Natural killer cell treated with Interleukin-12 subunit alpha and Interleukin-12 subunit beta and Interleukin-15 and Interleukin-18, amount 100 ng/mL, for 72 hours (primary cell): ENCODE measurements at regions not wholly inside any gene's neighbourhood (a gene's known extent, or its start where the extent isn't known, plus 50 kb on each side); places are given as distances from the start of the nearest gene placed in this dataset.

Source experiments
- ATAC-seq, 2 donors: fragments of 150-1000 bp; cut with Tn5 transposase in 1 of 2; sonication (Bioruptor Pico), chemical (Tn5 transposase) in 1 of 2; 2 replicates each; pipeline ENCODE4 v1.10.0; 2021
- DNase-seq: peaks from one replicate; pipeline ENCODE4 v3.0.0; 2022; ENCODE audit warnings: low spot score
- H3K27ac Mint-ChIP-seq, 2 donors: 1 replicate in 1 of 2; 2 replicates in 1 of 2; pipeline ENCODE4 v1.8.0; 2022; ENCODE audit warnings: mixed read lengths in 2 of 2, mild to moderate bottlenecking in 1 of 2, moderate library complexity in 1 of 2
- H3K27me3 Mint-ChIP-seq, 2 donors: 1 replicate in 1 of 2; 2 replicates in 1 of 2; pipeline ENCODE4 v1.8.0; 2022; ENCODE audit warnings: mixed read lengths in 2 of 2
- H3K36me3 Mint-ChIP-seq: one replicate; pipeline ENCODE4 v1.8.0; 2022; ENCODE audit warnings: mixed read lengths
- H3K4me1 Mint-ChIP-seq, 2 donors: 1 replicate in 1 of 2; 2 replicates in 1 of 2; pipeline ENCODE4 v1.8.0; 2022; ENCODE audit warnings: low read depth in 2 of 2, mixed read lengths in 2 of 2, mild to moderate bottlenecking in 1 of 2
- H3K4me3 Mint-ChIP-seq: one replicate; pipeline ENCODE4 v1.8.0; 2022; ENCODE audit warnings: mixed read lengths
- H3K9me3 Mint-ChIP-seq: 2 replicates; pipeline ENCODE4 v1.8.0; 2022; ENCODE audit warnings: mixed read lengths

DNA sequence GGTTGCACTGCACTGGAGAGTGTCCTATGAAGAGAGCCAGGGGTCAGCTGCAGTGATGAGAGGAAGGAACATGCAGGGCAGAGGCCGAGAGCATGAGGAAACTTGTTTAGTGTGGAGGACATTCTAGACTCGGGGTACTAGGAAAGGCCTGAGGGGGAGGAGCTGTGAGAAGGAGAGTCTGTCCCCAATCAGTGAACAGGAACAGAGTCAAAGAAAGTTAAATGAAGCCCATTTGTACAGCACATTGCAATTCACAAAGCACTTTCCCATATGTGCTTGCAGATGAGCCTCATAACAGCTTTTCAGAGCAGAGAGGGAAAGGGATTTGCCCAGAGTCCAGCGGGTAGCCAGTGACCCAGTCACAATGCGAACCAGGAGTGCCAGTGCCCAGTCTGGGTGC is 83.4 kb downstream of the NAV1 start:
- Mint-ChIP-seq H3K4me3 (no peak overlapping the region), H3K36me3 (no peaks in the 10 kb centered on the region), H3K27me3 (peaks cover 0 to 5% of the 10 kb centered on the region in 2 donors), H3K9me3 (no peaks in the 10 kb centered on the region), H3K27ac (no peak overlapping the region), H3K4me1 (no peaks in the 10 kb centered on the region)
- ATAC-seq (no peak), DNase-seq (no peak)

GRCh38 chr1:201622824-201623223 is 83.9 kb downstream of the NAV1 start:
- H3K9me3 Mint-ChIP-seq, result no peaks in the 10 kb centered on the region
- DNase-seq, result peak; percentile 46
- peak in 1 of 2 donors; percentile 12 for ATAC-seq
- no peaks in the 10 kb centered on the region for H3K36me3 Mint-ChIP-seq
- peaks cover 0 to 5% of the 10 kb centered on the region in 2 donors for H3K27me3 Mint-ChIP-seq
- no peaks in the 10 kb centered on the region for H3K4me1 Mint-ChIP-seq
- no peak overlapping the region for H3K4me3 Mint-ChIP-seq
- H3K27ac Mint-ChIP-seq, result no peak overlapping the region

DNA sequence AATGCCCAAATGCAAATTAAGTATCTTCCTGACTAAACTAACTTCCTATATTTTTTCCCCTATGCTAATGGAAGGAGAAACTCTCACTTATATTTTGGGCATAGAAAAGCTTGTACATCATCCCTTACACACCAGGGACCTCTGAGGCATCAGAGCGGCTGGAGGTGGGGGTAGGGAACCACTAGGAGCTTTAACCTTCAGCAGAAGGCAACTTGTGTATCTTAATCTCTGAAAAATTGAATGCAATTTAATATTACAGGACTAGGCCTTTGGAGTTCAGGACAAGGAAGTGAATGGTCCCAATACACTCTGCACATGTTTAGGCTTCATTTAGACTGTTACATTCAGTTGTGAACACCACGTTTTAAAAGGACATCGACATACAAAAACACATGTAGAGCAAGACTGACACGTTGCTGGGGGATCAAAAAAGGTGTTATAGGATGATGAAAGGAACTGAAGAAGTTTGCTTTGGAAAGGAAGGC is 85.9 kb downstream of the NAV1 start:
- no peak overlapping the region for H3K4me3 Mint-ChIP-seq
- no peak for DNase-seq
- no peaks in the 10 kb centered on the region for H3K9me3 Mint-ChIP-seq
- no peak overlapping the region for H3K27ac Mint-ChIP-seq
- no peaks in the 10 kb centered on the region for H3K4me1 Mint-ChIP-seq
- peaks cover 0 to 5% of the 10 kb centered on the region in 2 donors for H3K27me3 Mint-ChIP-seq
- H3K36me3 Mint-ChIP-seq, result no peaks in the 10 kb centered on the region
- ATAC-seq, result no peak

GRCh38 chr1:201625226-201625761 is 86.4 kb downstream of the NAV1 start:
- Mint-ChIP-seq H3K4me1 (no peaks in the 10 kb centered on the region), H3K27ac (no peak overlapping the region), H3K27me3 (peaks cover 0 to 5% of the 10 kb centered on the region in 2 donors)

DNA sequence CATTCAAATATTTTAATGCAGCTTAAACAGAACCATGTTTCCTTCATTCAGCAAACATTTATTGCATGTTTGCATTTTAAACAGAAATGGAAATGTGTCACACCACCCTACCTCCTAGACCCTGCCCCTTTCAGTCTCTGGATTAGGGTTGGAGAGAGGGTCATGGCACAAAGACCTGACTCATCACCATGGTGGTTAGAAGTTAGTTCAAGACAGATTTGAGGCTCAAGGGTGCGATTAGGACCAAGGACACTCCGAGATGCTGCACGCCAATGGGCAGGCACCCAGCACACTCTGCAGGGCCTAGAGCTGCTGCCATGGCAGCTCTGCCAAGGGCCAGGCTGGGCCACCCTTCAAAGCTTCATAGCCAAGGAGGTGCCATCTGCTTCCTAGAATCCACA is 86.9 kb downstream of the NAV1 start:
- Mint-ChIP-seq H3K27ac (no peak overlapping the region), H3K4me3 (no peak overlapping the region), H3K27me3 (peaks cover 0 to 6% of the 10 kb centered on the region in 2 donors), H3K4me1 (no peaks in the 10 kb centered on the region), H3K9me3 (no peaks in the 10 kb centered on the region), H3K36me3 (no peaks in the 10 kb centered on the region)
- no peak for ATAC-seq
- DNase-seq, result peak; percentile 34

More at GRCh38 chr1:201625226-201625761, 86.4 kb downstream of the NAV1 start:
- no peak for ATAC-seq
- no peaks in the 10 kb centered on the region for H3K9me3 Mint-ChIP-seq
- H3K4me3 Mint-ChIP-seq, result no peak overlapping the region
- peak; percentile 44 for DNase-seq
- no peaks in the 10 kb centered on the region for H3K36me3 Mint-ChIP-seq

DNA sequence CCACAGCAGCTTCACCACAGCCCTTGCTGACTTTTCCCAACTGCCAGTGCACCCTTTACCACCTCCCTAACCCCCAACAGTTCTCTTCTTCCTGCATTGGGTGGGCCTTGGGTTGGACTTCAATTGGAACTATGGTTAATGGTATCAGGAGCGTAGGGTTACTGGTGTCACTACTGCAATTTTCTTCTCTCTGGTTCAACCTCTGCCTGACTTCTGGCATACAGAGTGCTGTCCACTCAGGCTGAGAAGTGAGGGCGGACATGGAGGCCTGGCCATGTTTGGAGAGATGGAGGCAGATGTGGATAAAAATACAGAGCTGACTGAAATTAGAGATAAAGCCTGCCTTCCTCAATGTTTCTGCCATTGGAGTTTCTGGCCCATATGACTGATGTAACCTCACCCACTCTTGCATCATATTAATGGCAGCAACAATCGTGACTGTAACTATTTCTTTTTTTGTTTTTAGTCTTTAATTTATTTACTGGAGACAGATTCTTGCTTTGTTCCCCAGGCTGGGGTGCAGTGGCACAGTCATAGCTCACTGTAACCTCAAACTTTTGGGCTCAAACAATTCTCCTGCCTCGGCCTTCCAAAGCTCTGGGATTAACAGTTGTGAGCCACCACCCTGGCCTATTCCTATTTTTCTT is 87.8 kb downstream of the NAV1 start:
- no peak overlapping the region for H3K27ac Mint-ChIP-seq
- no peaks in the 10 kb centered on the region for H3K4me1 Mint-ChIP-seq
- ATAC-seq (no peak), DNase-seq (peak; percentile 25)
- H3K9me3 Mint-ChIP-seq, result no peaks in the 10 kb centered on the region
- H3K27me3 Mint-ChIP-seq, result peaks cover 0 to 6% of the 10 kb centered on the region in 2 donors
- no peaks in the 10 kb centered on the region for H3K36me3 Mint-ChIP-seq
- H3K4me3 Mint-ChIP-seq, result no peak overlapping the region

DNA sequence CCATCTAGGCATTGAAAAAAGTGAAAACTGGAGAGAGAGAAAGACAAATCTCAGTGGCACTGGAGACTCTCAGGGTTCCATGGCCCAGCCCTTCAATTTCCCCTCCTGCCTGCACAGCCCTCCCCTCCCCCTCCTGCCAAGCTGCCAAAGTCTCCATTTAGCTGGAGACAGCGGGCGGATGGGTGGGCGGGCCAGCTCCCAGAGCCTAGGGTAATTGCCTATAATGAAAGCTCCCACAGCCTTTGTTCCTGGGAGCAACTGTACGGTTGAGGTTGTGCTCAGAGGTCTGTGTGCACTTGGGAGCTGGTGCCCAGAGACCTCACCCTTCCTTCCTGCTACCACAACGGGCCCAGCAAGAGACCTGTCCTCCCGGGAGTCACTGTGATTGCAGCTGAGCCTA is 89.6 kb downstream of the NAV1 start:
- Mint-ChIP-seq H3K27me3 (peaks cover 3 to 7% of the 10 kb centered on the region in 2 donors), H3K9me3 (no peaks in the 10 kb centered on the region), H3K4me3 (no peak overlapping the region), H3K36me3 (no peaks in the 10 kb centered on the region), H3K27ac (no peak overlapping the region), H3K4me1 (no peaks in the 10 kb centered on the region)
- ATAC-seq (no peak), DNase-seq (peak; percentile 44)

DNA sequence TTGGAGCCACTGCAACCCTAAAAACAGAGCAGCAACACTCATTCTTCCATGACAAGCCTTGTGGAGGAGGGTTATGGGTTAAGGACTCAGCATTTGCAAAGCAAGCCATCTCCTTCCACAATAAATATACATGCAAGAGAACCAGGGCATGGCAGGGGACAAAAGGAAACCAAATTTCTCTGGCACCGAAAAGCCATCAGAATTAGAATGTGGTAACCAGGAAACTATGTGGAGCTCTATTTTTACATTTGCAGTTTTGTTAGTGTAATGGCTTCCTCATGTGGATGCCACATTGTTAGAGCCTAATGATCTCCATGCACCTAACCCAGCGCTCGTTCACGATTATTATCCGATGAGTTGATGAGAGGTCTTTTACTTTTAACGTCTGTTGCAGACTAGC is 91.7 kb downstream of the NAV1 start:
- DNase-seq (no peak), ATAC-seq (no peak)
- H3K27ac Mint-ChIP-seq, result no peak overlapping the region
- H3K27me3 Mint-ChIP-seq, result peaks cover 3 to 7% of the 10 kb centered on the region in 2 donors
- H3K4me1 Mint-ChIP-seq, result no peaks in the 10 kb centered on the region
- no peaks in the 10 kb centered on the region for H3K36me3 Mint-ChIP-seq
- H3K4me3 Mint-ChIP-seq, result no peak overlapping the region
- no peaks in the 10 kb centered on the region for H3K9me3 Mint-ChIP-seq

DNA sequence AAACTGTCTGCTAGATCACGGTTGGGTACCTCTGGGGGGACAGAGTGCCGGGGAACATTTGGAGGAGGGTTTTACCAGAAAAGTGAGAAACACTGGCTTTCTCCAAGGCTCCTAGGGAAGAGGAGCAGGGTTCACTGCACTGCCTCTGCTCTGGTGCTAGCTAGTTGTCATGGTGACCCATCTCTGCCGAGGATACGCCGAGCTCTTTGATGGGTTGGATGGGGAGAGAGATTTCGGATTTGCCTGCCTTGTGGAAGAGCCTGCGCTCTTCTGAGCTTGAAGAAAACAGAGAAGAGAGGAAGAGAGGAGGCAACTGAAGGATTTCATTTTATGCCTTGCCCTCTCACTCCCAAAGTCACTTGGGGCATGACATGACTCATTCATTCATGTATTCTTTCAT is 92.1 kb downstream of the NAV1 start:
- Mint-ChIP-seq H3K27ac (no peak overlapping the region), H3K36me3 (no peaks in the 10 kb centered on the region), H3K4me3 (no peak overlapping the region), H3K4me1 (no peaks in the 10 kb centered on the region), H3K27me3 (peaks cover 3 to 7% of the 10 kb centered on the region in 2 donors), H3K9me3 (no peaks in the 10 kb centered on the region)
- ATAC-seq, result no peak
- DNase-seq, result no peak

DNA sequence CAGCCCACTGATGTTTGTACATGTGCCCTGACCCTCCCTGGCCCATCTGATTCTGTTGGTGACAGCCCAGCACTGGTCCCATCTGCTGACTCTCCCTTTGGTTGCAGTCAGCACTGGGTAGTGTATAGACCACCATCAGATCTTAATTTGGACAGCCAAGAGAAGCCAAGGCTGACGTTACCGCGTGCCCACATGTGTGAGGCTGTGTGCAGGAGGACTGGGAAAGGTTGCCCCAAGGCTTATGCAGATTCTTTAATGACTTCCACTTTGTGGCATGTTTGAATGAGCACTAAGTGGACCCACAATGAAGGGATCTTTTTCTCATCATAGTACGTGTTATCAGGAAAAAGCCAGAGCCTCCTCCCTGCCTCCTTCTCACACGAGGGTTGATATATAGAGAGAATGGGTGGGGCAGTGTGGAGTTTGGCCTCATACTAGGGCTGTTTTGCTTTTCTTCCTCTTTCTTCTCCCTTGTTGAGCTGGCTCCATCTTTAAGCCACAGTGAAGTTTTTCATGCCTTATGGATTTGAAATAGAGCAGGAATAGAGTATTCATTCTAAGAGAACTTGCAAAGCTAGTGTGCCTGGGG is 93.5 kb downstream of the NAV1 start:
- Mint-ChIP-seq H3K27ac (no peak overlapping the region), H3K27me3 (peaks cover 3 to 7% of the 10 kb centered on the region in 2 donors), H3K36me3 (no peaks in the 10 kb centered on the region), H3K9me3 (no peaks in the 10 kb centered on the region), H3K4me1 (no peaks in the 10 kb centered on the region), H3K4me3 (no peak overlapping the region)
- no peak for DNase-seq
- ATAC-seq, result peak in 1 of 2 donors; percentile 17

- no peak overlapping the region for H3K27ac Mint-ChIP-seq
- H3K36me3 Mint-ChIP-seq, result no peaks in the 10 kb centered on the region
- no peak overlapping the region for H3K4me3 Mint-ChIP-seq
- peaks cover 3 to 7% of the 10 kb centered on the region in 2 donors for H3K27me3 Mint-ChIP-seq
- H3K4me1 Mint-ChIP-seq, result no peaks in the 10 kb centered on the region
- no peaks in the 10 kb centered on the region for H3K9me3 Mint-ChIP-seq
- DNase-seq, result no peak
- ATAC-seq, result no peak
Observed at GRCh38 chr1:201633297-201633696, 94.4 kb downstream of the NAV1 start.

DNA sequence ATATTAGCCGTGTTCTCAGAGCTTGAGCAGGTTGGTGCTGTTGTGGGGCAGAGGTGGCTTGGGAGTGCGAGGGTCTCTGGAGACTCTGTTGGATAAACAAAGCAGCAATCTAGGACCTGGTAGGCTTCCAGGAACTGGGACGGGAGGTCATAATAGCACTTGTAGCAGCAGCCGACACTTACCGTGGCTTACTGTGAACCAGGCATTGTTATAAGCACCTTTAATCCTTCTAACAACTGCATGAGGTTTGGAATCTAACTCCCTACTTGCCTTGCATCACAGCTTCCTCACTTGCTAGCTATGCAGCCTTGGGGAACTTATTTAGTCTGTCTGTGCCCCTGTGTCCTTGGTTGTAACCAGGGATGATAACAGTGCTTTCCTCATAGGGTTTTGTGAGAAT is 94.9 kb downstream of the NAV1 start:
- Mint-ChIP-seq H3K27ac (no peak overlapping the region), H3K36me3 (no peaks in the 10 kb centered on the region), H3K4me3 (no peak overlapping the region), H3K9me3 (no peaks in the 10 kb centered on the region), H3K27me3 (peaks cover 3 to 7% of the 10 kb centered on the region in 2 donors), H3K4me1 (no peaks in the 10 kb centered on the region)
- no peak for ATAC-seq
- no peak for DNase-seq

DNA sequence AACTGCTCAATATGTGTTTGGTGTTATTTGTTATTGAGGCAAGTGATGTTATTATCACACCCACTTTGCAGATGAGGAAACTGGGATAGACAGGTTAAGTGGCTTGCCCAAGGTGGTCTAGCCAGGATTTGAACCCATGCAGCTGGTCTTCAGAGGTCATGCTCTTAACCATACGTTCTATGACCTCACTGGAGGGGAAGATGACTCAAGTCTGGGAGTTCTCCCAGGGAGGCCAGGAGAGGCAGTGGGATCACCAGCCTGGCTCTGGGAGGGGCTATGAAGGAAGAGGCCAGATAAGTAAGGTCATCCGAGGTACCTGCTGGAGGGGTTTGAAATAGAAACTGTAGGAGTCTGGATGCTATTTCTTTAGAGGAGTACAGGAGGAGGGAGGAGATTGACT is 95.3 kb downstream of the NAV1 start:
- DNase-seq, result no peak
- H3K27ac Mint-ChIP-seq, result no peak overlapping the region
- H3K36me3 Mint-ChIP-seq, result no peaks in the 10 kb centered on the region
- peaks cover 3 to 7% of the 10 kb centered on the region in 2 donors for H3K27me3 Mint-ChIP-seq
- no peak overlapping the region for H3K4me3 Mint-ChIP-seq
- no peaks in the 10 kb centered on the region for H3K4me1 Mint-ChIP-seq
- ATAC-seq, result no peak
- no peaks in the 10 kb centered on the region for H3K9me3 Mint-ChIP-seq

DNA sequence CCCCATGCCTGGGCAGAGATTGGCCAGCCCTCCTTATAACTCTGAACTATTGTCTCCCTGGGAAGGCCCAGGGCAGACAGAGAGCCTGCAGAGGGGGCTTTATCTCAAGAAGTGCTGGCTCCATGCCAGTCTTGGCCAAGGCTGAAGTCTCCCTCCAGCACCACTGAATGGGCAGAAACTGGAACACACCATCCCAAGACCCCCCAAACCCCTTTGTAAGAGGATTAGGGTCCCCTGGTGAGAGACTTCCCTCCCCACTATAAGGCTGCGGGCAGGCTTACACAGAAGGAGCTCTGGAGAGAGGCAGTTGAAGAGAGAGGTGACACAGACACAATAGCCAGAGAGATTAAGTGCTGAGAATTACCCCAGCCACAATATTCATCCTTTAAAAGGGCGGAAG is 97.2 kb downstream of the NAV1 start:
- Mint-ChIP-seq H3K27ac (no peak overlapping the region), H3K4me3 (no peak overlapping the region), H3K36me3 (no peaks in the 10 kb centered on the region), H3K27me3 (peaks cover 0 to 7% of the 10 kb centered on the region in 2 donors), H3K9me3 (no peaks in the 10 kb centered on the region), H3K4me1 (no peaks in the 10 kb centered on the region)
- DNase-seq (no peak), ATAC-seq (no peak)
